Left renal pelvis (tissue), 4 donors: ENCODE measurements at regions not wholly inside any gene's neighbourhood (a gene's known extent, or its start where the extent isn't known, plus 50 kb on each side); places are given as distances from the start of the nearest gene placed in this dataset.

Experiments used
- DNase-seq, 4 donors: peaks; one replicate each; pipeline ENCODE4 v3.0.0-alpha.2; 2013; ENCODE audit warnings: low read depth in 4 of 4, low spot score in 3 of 4

DNA sequence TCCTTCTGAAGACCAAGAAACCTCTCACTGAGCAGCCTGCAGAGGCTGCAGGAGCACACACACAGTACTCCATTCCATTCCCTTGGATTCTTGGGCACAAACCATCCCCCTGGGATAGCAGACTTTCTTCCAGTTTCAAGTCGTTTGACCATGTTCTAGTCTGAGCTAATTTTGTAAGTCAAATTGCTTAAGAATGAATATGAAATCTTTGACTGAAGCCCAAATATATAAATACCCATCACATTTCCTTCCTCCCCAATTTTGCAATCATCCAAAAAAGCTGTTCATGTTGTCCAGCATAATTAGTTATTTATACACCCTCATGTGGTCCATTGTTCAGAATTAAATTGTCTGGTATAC, 231.2 kb upstream of the TPRG1 start:
- no peak for DNase-seq

DNA sequence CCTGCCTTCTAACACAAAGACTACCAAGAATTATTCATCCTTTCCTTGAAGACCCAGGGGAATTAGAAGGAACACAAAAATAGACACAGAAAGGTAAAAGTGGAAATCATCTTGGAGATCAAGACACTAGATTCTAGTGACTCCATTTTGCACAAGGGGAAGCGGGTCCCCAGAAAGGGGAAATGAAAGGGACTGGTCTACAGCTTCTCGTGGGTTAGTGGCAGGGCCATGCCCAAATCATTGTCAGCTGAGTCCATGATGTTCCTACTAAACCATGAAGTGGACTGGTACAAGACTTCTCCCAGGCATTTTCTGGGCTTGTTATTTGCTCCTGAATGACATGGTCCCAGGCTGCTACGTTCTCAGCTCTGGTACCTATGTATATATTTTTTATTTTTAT, 230.7 kb upstream of the TPRG1 start:
- DNase-seq, result no peak

DNA sequence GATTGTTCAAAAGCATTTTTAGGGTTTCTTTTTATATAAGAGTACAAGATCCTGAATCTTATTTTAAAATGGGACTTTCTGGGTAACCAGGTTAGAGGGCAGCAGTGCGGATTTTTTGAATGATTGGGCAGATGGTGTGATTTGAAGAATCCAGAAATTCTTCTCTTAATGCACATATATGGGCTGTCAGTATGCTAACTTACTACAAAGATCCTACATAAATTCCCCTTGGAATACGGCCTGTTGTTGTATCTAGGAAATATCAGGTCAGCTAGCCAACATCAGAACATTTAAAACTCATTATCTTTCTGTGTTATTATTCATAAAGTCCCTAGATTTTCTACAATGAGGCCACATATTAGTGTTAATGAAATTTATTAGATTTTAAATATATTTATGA, 229.6 kb upstream of the TPRG1 start:
- DNase-seq, result no peak

DNA sequence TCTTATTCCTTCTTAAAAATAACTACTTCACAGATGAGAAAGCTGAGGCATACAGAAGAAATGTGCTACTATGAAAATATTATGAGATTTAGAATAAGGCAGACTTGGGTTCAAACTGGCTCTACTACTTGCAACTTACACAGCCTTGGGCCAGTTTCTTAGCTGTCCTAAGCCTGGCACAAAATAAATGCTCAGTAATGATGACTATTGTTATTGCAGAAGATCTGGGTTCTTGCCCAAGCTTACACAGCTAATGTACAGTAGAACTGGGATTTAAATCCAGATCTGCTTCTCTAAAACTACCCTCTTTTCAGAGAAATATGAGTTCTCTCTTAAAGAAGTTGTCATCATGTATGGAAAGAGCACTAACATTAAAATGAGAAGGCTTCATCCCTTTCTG, 228.2 kb upstream of the TPRG1 start:
- no peak for DNase-seq

DNA sequence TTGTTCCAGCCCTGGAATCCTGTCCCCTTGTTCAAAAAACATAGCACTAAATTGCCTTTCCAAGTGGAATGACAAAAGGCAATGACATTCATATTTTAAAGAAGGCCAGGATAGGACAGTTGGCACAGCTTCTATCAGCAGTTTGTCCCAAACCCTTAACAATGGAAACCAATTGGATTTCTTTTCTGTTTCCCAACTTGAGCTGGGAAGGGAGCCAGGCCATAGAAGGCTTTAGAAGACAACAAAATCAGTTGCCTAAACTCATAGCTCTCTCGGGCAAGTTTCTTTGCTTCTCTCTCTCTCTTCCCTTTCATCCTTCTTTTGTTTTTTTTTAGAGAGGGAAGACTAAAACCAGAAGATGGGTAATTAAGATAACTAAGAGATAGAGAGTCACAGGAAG, 227.7 kb upstream of the TPRG1 start:
- DNase-seq, result no peak

DNA sequence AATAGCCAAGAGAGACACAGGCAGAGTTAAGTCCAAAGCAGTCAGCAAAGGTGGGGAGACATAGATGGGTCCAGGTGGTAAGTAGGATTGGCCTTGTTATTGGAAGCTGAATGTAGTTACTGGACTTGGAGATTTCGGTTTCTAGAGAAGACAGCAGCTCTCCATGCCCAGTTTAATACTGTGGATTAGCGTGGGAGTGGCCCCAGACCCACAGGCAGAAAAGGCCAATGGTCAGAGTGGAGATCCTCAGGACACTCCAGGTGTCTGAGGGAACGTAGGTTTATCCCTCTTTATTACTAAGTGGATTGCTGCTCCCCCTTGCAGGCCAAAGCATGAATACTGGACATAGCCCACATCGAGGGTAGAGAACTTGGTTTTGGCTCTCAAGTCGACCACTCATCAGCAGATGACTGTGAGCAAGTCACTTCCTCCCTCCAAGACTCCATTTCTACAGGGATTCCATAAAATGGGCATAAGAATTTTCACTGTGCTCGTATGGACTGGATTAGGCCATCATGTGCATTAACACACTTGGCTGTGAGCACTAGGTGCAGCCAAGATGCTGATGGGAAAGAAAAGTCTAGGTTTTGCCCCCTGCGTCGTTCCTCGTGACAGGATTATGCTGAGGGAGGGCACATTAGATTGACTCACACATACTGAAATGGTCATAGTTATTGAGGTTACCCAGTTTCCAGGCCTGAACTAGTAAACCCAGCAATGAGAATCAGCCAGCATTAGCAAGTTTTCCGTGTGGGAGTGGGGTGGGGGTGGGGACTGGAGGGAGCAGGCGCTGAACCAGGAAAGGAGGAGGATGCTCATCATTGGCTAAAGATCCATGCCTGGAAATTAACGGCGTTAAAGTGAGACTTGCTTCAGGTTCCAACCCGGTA, 225.2 kb upstream of the TPRG1 start:
- no peak for DNase-seq

DNA sequence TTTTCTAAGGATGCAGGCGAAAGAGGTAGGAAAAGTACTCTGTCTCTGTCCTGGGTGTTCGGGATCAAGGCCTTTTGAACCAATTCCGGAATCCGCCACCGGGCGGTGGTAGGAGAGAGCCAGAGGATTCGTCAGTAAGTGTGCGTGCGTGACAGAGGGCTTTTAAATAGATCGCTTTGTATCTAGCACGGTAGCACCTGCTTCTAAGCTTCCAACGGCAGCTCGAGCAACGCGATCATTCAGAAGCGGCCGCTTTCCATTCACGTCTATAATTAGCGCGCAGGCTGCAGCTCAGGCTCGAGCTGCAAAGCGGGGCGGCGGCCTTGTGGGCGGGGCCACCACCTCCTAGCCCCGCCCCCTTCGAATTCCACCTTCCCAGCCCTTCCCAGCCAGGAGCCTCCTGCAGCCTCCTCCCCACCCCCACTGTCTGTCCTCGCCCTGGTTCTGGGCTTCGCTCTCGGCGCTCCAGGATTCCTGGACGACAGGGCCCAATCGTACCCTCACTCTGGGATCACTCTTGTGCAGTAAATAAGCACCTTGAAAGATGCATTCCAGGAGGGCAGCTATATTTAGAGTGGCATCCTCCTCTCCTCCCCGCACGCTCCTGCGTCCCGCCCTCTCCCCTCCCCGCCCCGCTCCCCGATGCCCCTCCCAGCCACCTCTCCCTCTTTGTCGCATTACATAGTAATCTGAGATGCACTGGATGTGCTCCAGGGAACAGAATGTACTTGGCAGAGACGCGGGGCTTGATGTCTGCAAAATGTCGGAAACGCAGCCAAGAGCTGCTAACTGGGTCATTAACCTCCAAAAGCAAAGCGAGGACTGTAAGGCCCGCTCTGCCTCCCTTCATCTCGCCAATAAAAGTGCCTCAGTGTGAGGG, 224.1 kb upstream of the TPRG1 start:
- peak; percentile 92 to 95 (median 93) for DNase-seq

DNA sequence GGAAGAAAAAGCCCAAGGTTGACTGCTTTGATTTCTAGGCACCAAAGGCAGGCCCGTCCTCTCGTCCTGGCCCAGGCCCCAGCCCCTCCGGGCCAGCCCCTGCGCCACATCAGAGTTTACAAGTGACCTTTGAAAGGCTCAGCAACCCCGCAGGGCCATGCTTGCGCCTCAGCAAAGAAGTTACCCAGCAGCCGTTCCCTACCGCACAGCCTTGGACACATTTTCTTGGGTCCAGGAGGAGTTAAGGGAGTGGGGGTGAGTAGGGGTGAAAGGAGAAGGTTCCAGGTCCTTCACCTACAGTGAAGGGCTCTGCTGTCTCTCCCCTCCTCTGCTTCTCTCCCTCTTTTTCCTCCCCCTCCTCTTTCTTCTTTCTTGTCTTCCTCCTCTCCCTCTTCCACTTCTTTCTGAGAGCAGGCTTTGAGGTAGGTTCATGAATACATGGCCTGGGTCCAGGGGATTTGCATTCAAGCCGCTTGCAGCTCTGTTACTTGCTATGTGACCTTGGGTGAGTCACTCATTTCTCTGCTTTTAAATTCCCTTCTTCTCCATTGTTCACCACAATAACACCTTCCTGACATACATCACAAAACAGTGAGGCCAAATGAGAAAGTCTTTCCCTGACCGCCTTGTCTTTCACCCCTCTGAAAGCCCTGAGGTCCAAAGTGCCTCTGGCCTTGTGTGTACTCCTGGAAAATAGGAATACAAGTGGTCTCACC, 223.3 kb upstream of the TPRG1 start:
- DNase-seq, result no peak

DNA sequence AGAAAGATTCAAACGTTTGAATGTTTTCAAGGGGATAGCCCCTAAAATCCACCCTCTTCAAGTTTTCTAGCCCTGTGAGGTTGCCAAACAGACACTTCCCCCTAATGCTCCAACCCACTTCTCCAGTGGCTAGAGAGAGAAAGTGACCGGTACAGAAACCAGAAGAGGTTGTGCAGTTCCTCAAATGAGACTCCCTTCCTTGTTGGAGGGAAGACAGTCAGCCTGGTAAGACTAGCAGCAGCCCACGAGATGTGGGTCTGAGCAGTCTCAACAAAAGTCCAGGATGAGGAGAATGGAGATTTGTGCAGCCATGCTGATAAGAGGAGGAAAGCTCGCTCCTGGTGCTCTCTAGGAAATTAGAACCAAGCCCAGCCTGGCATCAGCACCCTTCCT, 222.8 kb upstream of the TPRG1 start:
- DNase-seq, result no peak

DNA sequence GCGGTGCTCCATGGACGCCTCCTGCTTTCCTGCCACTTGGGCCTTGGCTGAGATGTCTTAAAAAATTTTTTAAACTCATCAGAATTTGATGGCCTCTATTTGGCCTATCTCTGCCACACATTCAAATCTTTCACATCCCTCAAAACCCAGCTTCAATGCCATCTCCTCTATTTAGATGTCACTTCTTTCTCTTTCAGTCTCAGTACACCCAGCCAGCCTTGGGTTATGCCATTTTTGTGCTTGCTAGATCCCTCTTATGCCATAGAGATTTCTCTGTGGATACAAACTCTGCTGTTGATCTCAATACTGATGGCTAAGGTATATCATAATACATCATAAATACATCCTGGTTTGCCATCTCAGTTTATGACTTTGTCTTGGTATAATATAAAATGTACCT, 222.3 kb upstream of the TPRG1 start:
- no peak for DNase-seq

DNA sequence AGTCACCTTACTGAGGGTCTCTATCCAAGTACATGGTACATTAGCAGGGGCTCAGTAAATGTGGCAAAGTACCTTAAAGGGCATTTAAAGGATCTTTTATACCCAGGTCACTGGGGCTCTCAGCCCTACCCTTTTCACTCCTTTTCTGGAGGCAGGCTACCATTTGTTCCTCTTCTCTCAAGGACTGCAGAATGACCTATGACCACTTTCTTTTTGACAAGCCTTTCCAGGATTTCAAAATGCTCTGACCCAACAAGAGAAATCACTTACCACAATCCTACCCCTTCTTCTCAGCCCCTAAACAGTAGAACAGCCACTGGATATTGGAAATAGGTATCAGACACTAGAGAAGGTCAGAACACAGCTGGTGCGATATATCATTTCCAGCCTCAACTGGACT, 221.8 kb upstream of the TPRG1 start:
- DNase-seq, result no peak

DNA sequence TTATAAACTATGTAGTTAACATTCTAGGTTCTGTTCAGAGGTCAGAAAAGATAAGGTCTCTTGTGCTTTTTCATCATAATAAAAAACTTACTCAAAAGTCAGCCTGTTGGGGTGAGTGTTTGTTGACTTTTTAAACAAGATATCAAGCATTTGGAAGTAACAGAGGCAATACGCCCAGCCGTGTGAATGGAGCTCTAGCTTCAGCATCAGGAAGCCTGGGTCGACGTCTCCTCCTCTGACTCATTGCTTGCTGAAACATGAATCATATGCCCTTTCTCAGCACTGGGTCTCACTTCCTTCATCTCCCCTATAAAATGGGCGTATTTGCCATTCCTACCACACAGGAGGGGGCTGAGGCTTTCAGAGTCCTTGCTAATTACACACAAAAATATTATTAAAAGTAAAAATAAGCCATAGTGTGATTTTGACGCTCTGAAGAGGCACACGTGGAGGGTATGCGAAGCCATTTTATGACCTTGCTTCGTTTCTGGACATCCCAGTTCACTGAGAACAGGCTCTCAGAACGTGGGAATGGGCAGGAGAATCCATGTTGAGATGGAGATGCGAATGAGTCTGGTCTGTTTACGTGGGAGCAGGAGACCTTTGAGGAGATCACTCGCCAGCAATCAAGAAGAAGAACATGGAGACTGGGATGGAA, 220.8 kb upstream of the TPRG1 start:
- DNase-seq, result no peak

DNA sequence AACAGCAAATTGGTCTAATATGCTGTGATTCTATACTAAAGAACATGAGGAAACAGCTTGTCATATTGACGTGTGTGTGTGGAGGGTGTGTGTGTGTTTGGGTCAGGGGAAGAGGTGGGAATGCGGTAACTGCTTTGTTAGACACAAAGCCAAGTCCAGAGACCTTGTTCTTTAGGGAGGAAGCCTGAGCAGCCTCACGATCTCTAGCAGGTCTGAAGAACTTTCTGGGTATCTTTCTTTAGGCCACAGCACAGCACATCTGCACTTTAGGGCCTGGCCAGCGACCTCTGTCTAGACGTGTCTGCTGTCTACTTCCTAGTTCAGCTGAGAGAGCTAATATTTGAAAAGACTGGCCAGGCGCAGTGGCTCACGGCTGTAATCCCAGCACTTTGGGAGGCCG, 220.0 kb upstream of the TPRG1 start:
- no peak for DNase-seq

DNA sequence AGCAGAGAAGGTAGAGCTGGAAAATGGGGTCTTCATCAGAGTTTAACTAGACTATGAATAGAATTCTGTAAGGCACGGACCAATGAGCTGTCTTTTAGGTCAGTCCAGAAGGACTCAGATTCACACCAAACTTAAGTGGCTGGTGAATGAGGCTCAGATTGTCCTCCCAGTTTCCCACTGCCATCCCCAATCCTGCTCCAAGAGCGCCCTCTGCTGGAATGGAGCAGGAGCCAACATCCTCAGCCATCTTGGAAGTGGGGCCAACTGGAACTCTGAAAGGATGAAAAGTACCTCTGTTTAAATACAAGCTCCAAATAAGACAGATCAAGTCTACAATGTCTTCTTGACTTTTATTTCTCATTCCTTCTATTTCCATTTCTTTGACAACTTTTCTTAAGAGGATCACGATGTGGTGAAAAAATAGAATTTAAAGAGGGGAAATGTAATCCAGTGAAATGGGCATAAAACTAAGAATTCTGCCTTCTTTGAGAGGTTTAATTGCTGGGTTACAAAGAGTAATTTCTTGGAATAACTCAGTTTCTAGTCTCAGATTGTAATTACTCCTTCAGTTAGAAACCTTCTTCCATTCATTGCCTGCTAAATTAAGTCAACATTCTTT, 217.1 kb upstream of the TPRG1 start:
- DNase-seq, result peak; percentile 63 to 82 (median 76)

DNA sequence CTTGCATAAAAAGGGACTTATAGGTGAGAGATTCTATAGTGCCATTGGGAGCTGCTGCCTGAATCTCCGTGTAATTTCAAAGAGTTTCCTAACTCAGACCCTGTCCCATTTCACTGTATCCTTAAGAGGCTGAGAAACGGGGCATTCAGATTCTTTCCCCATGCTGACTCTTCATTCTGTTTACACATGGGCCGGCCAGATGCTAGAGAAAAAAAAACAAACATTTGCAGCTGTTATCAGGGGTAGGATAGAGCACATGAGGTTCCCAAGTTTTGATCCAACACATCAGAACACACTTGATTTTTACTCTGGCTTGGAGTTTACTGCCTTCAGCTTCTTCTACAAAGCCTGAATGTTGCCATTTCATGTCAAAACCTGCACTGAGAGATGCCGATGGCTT, 215.9 kb upstream of the TPRG1 start:
- no peak for DNase-seq

DNA sequence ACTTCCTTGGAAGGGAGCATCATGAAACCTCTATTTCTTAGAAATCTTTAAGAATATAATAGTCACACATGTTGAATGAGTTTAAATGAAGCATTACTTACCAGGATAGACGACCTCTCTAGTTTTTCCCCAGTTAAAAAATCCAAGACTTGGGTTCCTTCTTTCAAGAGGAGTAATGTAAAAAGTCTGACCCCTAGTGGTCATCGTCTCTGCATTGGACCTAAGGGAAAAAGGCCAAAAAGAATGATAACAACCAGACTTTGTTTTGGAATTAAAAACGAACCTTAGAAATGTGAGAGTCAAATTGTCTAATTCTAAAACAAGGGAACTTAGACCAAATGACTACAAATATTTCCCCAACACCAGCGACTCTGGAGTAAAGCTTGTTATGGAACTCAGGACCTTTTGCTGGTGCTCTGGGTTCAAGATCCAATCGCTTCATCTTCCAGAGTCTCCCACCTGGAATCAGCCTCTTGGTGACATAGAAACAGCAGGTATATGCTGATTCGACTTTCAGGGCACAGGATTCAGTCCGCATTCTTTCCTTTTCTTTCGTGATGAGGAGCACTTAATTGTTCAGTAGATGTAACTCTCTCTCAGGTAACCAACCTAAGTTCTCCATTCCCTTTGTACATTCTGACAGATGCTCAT, 214.8 kb upstream of the TPRG1 start:
- peak in 1 of 4 donors; percentile 53 for DNase-seq

DNA sequence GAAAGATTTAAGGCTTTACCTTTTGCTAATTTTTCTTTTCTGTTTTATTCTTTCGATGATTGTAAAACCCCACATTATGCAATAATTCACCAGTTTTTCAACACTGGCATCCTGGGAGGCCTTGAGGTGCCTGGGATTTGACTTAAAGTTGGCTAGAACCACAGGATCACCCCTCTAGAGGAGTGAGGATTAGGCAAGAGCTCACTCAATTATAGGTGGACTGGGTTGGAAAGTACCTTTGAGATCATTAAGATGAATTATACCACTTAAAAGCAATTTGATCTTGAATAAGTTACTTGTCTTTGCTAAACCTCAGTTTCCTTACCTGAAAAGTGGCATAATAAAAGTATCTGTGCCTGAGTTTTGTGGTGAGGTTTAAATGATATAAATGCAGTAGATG, 212.8 kb upstream of the TPRG1 start:
- no peak for DNase-seq

DNA sequence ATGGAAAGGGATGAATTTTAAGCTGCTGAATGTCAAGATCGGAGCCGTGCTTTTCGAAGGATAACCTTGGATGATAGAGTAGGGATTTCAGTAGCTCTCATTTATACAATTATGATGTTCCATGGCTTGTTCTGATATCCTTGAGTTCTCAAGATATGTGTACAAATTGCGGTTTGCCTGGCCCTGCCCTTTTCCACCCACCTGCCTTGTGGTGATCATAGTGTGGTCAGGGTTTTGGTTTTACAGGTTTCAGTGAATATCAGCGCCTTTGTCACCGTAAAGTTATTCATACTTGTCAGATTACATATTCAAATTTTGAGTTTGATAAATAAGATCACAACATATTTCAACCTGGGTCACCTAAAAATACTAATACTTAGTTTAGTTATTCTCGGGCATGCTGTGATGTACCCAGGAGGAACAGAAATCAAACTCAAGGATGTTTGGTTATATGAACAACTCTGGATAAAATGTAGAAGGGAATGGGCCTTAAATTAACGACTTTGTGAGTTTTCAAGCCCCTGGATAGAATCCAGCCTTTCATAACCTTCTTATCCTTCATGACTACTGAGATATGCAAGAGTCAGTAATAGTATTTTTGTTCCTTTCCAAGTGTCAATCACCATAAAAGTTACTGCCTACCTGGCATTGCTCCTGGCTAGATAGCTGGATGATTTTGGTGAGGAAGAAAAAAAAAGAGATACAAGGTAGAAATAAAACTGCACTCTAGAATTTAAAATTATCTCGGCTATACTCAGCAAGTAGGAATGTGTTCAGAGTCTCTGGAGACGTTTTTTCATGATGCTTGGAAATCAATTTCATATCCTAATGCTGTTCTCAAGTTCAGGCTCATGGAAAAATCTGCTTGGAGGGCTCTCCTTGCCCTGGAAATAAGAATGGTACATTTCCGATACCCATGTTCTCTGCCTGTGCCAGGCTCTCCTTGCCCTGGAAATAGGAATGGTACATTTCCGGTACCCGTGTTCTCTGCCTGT, 209.2 kb upstream of the TPRG1 start:
- no peak for DNase-seq

DNA sequence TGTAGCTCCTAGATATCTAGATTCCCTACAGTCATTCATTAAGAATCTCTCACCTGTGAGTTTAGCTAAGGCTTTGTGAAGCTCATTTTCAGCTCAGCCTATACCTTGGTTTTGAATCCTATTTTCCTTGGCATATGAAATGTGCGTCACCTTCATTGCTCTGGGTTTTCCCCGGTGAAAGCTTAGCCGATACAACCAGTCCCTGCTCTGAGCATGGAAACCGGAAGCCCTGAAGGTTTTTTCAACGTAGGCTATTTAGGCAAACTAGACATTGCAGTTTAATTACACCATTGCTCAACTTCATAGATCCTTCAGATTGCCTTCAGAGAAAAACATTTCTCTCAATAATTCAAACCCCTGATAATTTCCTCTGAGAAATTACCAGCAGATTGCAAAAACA, 206.8 kb upstream of the TPRG1 start:
- DNase-seq, result no peak
